ENCODE measurements at regions not wholly inside any gene's neighbourhood (a gene's known extent, or its start where the extent isn't known, plus 50 kb on each side); places are given as distances from the start of the nearest gene placed in this dataset.

GRCh38 chr11:106482917-106483785 is 405.7 kb downstream of the AASDHPPT start:
- TF ChIP-seq CTCF (IDR thresholded peaks at IDR 0.05; ENCODE audit: low read depth, low read length, missing input control) = no peak
- TF ChIP-seq GABPA (IDR thresholded peaks at IDR 0.05 in 1 of 2, conservative IDR thresholded peaks at IDR 0.05 in 1 of 2) = no peak
- TF ChIP-seq TAF1 (conservative IDR thresholded peaks at IDR 0.05) = no peak
- TF ChIP-seq ZBTB33 (IDR thresholded peaks at IDR 0.05) = no peak
- no peak for TF ChIP-seq YY1 (IDR thresholded peaks at IDR 0.05)
